SJSA1 (cell line): ENCODE measurements at regions not wholly inside any gene's neighbourhood (a gene's known extent, or its start where the extent isn't known, plus 50 kb on each side); places are given as distances from the start of the nearest gene placed in this dataset.

Source experiments
- DNase-seq, 2 experiments: peaks; one replicate each; pipeline ENCODE4 v3.0.0-alpha.2; 2015 to 2020; ENCODE audit warnings: low spot score in 2 of 2, low read depth in 1 of 2
- H3K27ac ChIP-seq: fragments of 250-450 bp; sonication (Bioruptor Pico); 2 replicates; pipeline ENCODE4 v1.5.1; 2020; ENCODE audit warnings: mild to moderate bottlenecking, moderate library complexity
- H3K27me3 ChIP-seq: fragments of 250-450 bp; sonication (Bioruptor Pico); replicated peaks from 2 replicates; pipeline ENCODE4 v1.5.1; 2020; ENCODE audit warnings: mild to moderate bottlenecking, moderate library complexity
- H3K36me3 ChIP-seq: fragments of 250-450 bp; sonication (Bioruptor Pico); 2 replicates; pipeline ENCODE4 v1.5.1; 2020; ENCODE audit warnings: mild to moderate bottlenecking
- H3K4me1 ChIP-seq: fragments of 250-450 bp; sonication (Bioruptor Pico); replicated peaks from 2 replicates; pipeline ENCODE4 v1.6.1; 2021; ENCODE audit warnings: mild to moderate bottlenecking
- H3K4me3 ChIP-seq: fragments of 250-450 bp; sonication (Bioruptor Pico); 2 replicates; pipeline ENCODE4 v1.5.1; 2020; ENCODE audit warnings: mild to moderate bottlenecking
- H3K9me3 ChIP-seq: fragments of 250-450 bp; sonication (Bioruptor Pico); replicated peaks from 2 replicates; pipeline ENCODE4 v1.5.1; 2020; ENCODE audit warnings: mild to moderate bottlenecking

GRCh38 chr2:196431957-196432356, 207.6 kb upstream of the CCDC150 start:
- Histone ChIP-seq H3K36me3 (no peaks in the 10 kb centered on the region), H3K27me3 (no peaks in the 10 kb centered on the region), H3K27ac (no peak overlapping the region), H3K4me3 (no peak overlapping the region), H3K9me3 (no peaks in the 10 kb centered on the region), H3K4me1 (0 out of 2 replicates have a peak, but pooled peaks cover 2% of the 10 kb centered on the region)
- no peak for DNase-seq

GRCh38 chr2:196433116-196433515, 206.4 kb upstream of the CCDC150 start:
- Histone ChIP-seq H3K27ac (no peak overlapping the region), H3K9me3 (no peaks in the 10 kb centered on the region), H3K4me3 (no peak overlapping the region), H3K4me1 (0 out of 2 replicates have a peak, but pooled peaks cover 2% of the 10 kb centered on the region), H3K36me3 (no peaks in the 10 kb centered on the region), H3K27me3 (no peaks in the 10 kb centered on the region)
- no peak for DNase-seq

GRCh38 chr2:196434217-196434616, 205.3 kb upstream of the CCDC150 start:
- H3K4me1 ChIP-seq, result 0 out of 2 replicates have a peak, but pooled peaks cover 2% of the 10 kb centered on the region
- no peaks in the 10 kb centered on the region for H3K9me3 ChIP-seq
- H3K27ac ChIP-seq, result no peak overlapping the region
- no peaks in the 10 kb centered on the region for H3K36me3 ChIP-seq
- DNase-seq, result no peak
- no peak overlapping the region for H3K4me3 ChIP-seq
- H3K27me3 ChIP-seq, result no peaks in the 10 kb centered on the region

GRCh38 chr2:196435189-196435588, 204.3 kb upstream of the CCDC150 start:
- DNase-seq, result no peak
- no peaks in the 10 kb centered on the region for H3K9me3 ChIP-seq
- 0 out of 2 replicates have a peak, but pooled peaks cover 2% of the 10 kb centered on the region for H3K4me1 ChIP-seq
- no peaks in the 10 kb centered on the region for H3K27me3 ChIP-seq
- H3K4me3 ChIP-seq, result no peak overlapping the region
- H3K36me3 ChIP-seq, result no peaks in the 10 kb centered on the region
- H3K27ac ChIP-seq, result no peak overlapping the region

- H3K36me3 ChIP-seq, result no peaks in the 10 kb centered on the region
- H3K27ac ChIP-seq, result no peak overlapping the region
- H3K27me3 ChIP-seq, result no peaks in the 10 kb centered on the region
- H3K4me3 ChIP-seq, result no peak overlapping the region
- 0 out of 2 replicates have a peak, but pooled peaks cover 2% of the 10 kb centered on the region for H3K4me1 ChIP-seq
- no peaks in the 10 kb centered on the region for H3K9me3 ChIP-seq
- no peak for DNase-seq
Measured at GRCh38 chr2:196437626-196438025, 201.9 kb upstream of the CCDC150 start.

- no peaks in the 10 kb centered on the region for H3K36me3 ChIP-seq
- H3K27me3 ChIP-seq, result no peaks in the 10 kb centered on the region
- H3K27ac ChIP-seq, result no peak overlapping the region
- no peak overlapping the region for H3K4me3 ChIP-seq
- H3K9me3 ChIP-seq, result no peaks in the 10 kb centered on the region
- DNase-seq, result no peak
- H3K4me1 ChIP-seq, result 0 out of 2 replicates have a peak, but pooled peaks cover 2% of the 10 kb centered on the region
Measured at GRCh38 chr2:196439760-196440159, 199.8 kb upstream of the CCDC150 start.

- DNase-seq, result no peak
Measured at GRCh38 chr2:196440413-196440812, 199.1 kb upstream of the CCDC150 start.

GRCh38 chr2:196441527-196441926, 198.0 kb upstream of the CCDC150 start:
- no peak for DNase-seq
- H3K4me3 ChIP-seq, result no peak overlapping the region
- no peaks in the 10 kb centered on the region for H3K27me3 ChIP-seq
- H3K9me3 ChIP-seq, result no peaks in the 10 kb centered on the region
- no peak overlapping the region for H3K27ac ChIP-seq
- no peaks in the 10 kb centered on the region for H3K4me1 ChIP-seq
- H3K36me3 ChIP-seq, result no peaks in the 10 kb centered on the region

More at GRCh38 chr2:196440413-196440812, 199.1 kb upstream of the CCDC150 start:
- Histone ChIP-seq H3K4me3 (no peak overlapping the region), H3K27ac (no peak overlapping the region), H3K9me3 (no peaks in the 10 kb centered on the region), H3K4me1 (no peaks in the 10 kb centered on the region), H3K27me3 (no peaks in the 10 kb centered on the region), H3K36me3 (no peaks in the 10 kb centered on the region)

GRCh38 chr2:196442211-196442610, 197.3 kb upstream of the CCDC150 start:
- Histone ChIP-seq H3K9me3 (no peaks in the 10 kb centered on the region), H3K27ac (no peak overlapping the region), H3K4me3 (no peak overlapping the region), H3K4me1 (no peaks in the 10 kb centered on the region), H3K27me3 (no peaks in the 10 kb centered on the region), H3K36me3 (no peaks in the 10 kb centered on the region)
- DNase-seq, result no peak

- Histone ChIP-seq H3K27ac (no peak overlapping the region), H3K36me3 (no peaks in the 10 kb centered on the region), H3K4me3 (no peak overlapping the region), H3K9me3 (no peaks in the 10 kb centered on the region), H3K4me1 (no peaks in the 10 kb centered on the region), H3K27me3 (no peaks in the 10 kb centered on the region)
- DNase-seq, result no peak
Measured at GRCh38 chr2:196444442-196444841, 195.1 kb upstream of the CCDC150 start.

- Histone ChIP-seq H3K27ac (no peak overlapping the region), H3K36me3 (no peaks in the 10 kb centered on the region), H3K4me1 (no peaks in the 10 kb centered on the region), H3K9me3 (no peaks in the 10 kb centered on the region), H3K4me3 (no peak overlapping the region), H3K27me3 (no peaks in the 10 kb centered on the region)
- no peak for DNase-seq
Measured at GRCh38 chr2:196445991-196446390, 193.5 kb upstream of the CCDC150 start.

GRCh38 chr2:196448407-196449079, 191.0 kb upstream of the CCDC150 start:
- no peaks in the 10 kb centered on the region for H3K9me3 ChIP-seq
- H3K27ac ChIP-seq, result no peak overlapping the region
- H3K4me3 ChIP-seq, result no peak overlapping the region
- no peak for DNase-seq
- no peaks in the 10 kb centered on the region for H3K27me3 ChIP-seq
- no peaks in the 10 kb centered on the region for H3K4me1 ChIP-seq
- no peaks in the 10 kb centered on the region for H3K36me3 ChIP-seq

GRCh38 chr2:196449083-196449482, 190.4 kb upstream of the CCDC150 start:
- Histone ChIP-seq H3K27ac (no peak overlapping the region), H3K27me3 (no peaks in the 10 kb centered on the region), H3K4me3 (no peak overlapping the region), H3K9me3 (no peaks in the 10 kb centered on the region), H3K36me3 (no peaks in the 10 kb centered on the region), H3K4me1 (no peaks in the 10 kb centered on the region)
- DNase-seq, result no peak

- H3K27ac ChIP-seq, result no peak overlapping the region
Measured at GRCh38 chr2:196452758-196453157, 186.8 kb upstream of the CCDC150 start.

GRCh38 chr2:196453613-196454047, 185.9 kb upstream of the CCDC150 start:
- H3K27ac ChIP-seq, result no peak overlapping the region
- no peaks in the 10 kb centered on the region for H3K36me3 ChIP-seq
- H3K27me3 ChIP-seq, result no peaks in the 10 kb centered on the region
- peak in 1 of 2 experiments; percentile 26 for DNase-seq
- H3K9me3 ChIP-seq, result no peaks in the 10 kb centered on the region
- H3K4me3 ChIP-seq, result no peak overlapping the region
- H3K4me1 ChIP-seq, result no peaks in the 10 kb centered on the region

More at GRCh38 chr2:196452758-196453157, 186.8 kb upstream of the CCDC150 start:
- H3K27me3 ChIP-seq, result no peaks in the 10 kb centered on the region
- H3K9me3 ChIP-seq, result no peaks in the 10 kb centered on the region
- no peak overlapping the region for H3K4me3 ChIP-seq
- no peaks in the 10 kb centered on the region for H3K36me3 ChIP-seq
- H3K4me1 ChIP-seq, result no peaks in the 10 kb centered on the region
- no peak for DNase-seq
